K562 (cell line): ENCODE measurements at regions not wholly inside any gene's neighbourhood (a gene's known extent, or its start where the extent isn't known, plus 50 kb on each side); places are given as distances from the start of the nearest gene placed in this dataset.

Experiments used
- ATAC-seq: fragments of 200-7000 bp; cut with Tn5 transposase; 3 replicates; pipeline ENCODE4 v1.9.1; 2020; ENCODE audit warnings: moderate library complexity
- BruUV-seq: library from RNA; stranded (reverse); fragments of 400-500 nt; replicated peaks from 2 replicates; lab custom pipeline; 2021; lab: Mats Ljungman, UMichigan
- CTCF ChIA-PET: fragments of 300-600 bp; formaldehyde crosslinking; extraction: SDS; loops from one replicate; lab custom pipeline; 2021; ENCODE audit warnings: low intra/inter-chr PET ratio; lab: Yijun Ruan, JAX
- POLR2A ChIA-PET: fragments of 300-600, 350-650 bp; sonication (Branson Sonifier 250); formaldehyde crosslinking; extraction: SDS; loops from one replicate; lab custom pipeline; 2021; ENCODE audit warnings: antibody characterized with exemption, inconsistent platforms; lab: Yijun Ruan, JAX
- DNase-seq, 4 experiments: peaks; one replicate each; pipeline versions ENCODE4 v3.0.0 to v3.0.0-alpha.2; 2011 to 2018; ENCODE audit warnings: low spot score in 3 of 4, mixed read lengths in 3 of 4; ENCODE audit errors: extremely low read depth in 1 of 4
- FAIRE-seq: peaks from 2 replicates; lab custom pipeline; 2011; peaks lifted over from hg19 to GRCh38; lab: Jason Lieb, UNC
- H2AFZ ChIP-seq: 2 replicates; pipeline ENCODE4 v1.6.0; 2011; ENCODE audit warnings: low read depth, low read length, control low read depth, inconsistent platforms
- H3K27ac ChIP-seq: fragments of 200-600 bp; 3 replicates; pipeline ENCODE4 v1.8.0; 2011; ENCODE audit warnings: low read depth, mild to moderate bottlenecking, control low read depth, inconsistent platforms, low read length, moderate library complexity, mixed read lengths; ENCODE audit errors: extremely low read depth
- H3K27me3 ChIP-seq, 2 experiments: fragments of 300-600 bp in 1 of 2; 2 replicates in 1 of 2; 3 replicates in 1 of 2; pipeline versions ENCODE4 v1.6.0 to v1.8.0; 2011; ENCODE audit warnings: inconsistent platforms in 2 of 2, low read length in 2 of 2, mild to moderate bottlenecking in 1 of 2, mixed read lengths in 1 of 2, moderate library complexity in 1 of 2; ENCODE audit not compliant: control insufficient read depth in 2 of 2, insufficient read depth in 2 of 2
- H3K36me3 ChIP-seq: fragments of 300-600 bp; 3 replicates; pipeline ENCODE4 v1.8.0; 2011; ENCODE audit warnings: mild to moderate bottlenecking, low read length, inconsistent platforms; ENCODE audit not compliant: control insufficient read depth, insufficient read depth
- H3K4me1 ChIP-seq, 2 experiments: fragments of 200-600 bp in 1 of 2; replicated peaks in 1 of 2; 2 replicates in 1 of 2; 3 replicates in 1 of 2; pipeline versions ENCODE4 v1.5.1 to v1.8.0; 2011; ENCODE audit warnings: inconsistent platforms in 2 of 2, low read length in 2 of 2, mild to moderate bottlenecking in 1 of 2, mixed read lengths in 1 of 2, moderate library complexity in 1 of 2; ENCODE audit not compliant: control insufficient read depth in 2 of 2, insufficient read depth in 2 of 2
- H3K4me2 ChIP-seq: 2 replicates; pipeline ENCODE4 v1.6.1; 2011; ENCODE audit warnings: low read length, control low read depth, inconsistent platforms, mixed read lengths; ENCODE audit not compliant: insufficient read depth
- H3K4me3 ChIP-seq: fragments of 200-600 bp; sonication (generic), shearing (Covaris generic); 2 replicates; pipeline ENCODE4 v1.5.1; 2016; ENCODE audit warnings: control low read depth, inconsistent platforms
- H3K79me2 ChIP-seq: fragments of 200-600 bp; 3 replicates; pipeline ENCODE4 v1.8.0; 2011; ENCODE audit warnings: low read length, inconsistent platforms; ENCODE audit not compliant: control insufficient read depth, insufficient read depth
- H3K9ac ChIP-seq, 2 experiments: 2 replicates each; pipeline versions ENCODE4 v1.6.0 to v1.6.1; 2011; ENCODE audit warnings: low read depth in 2 of 2, low read length in 2 of 2, control low read depth in 1 of 2, inconsistent platforms in 1 of 2, mild to moderate bottlenecking in 1 of 2, mixed read lengths in 1 of 2; ENCODE audit not compliant: insufficient read depth in 1 of 2
- H3K9me1 ChIP-seq: one replicate; pipeline ENCODE4 v1.6.0; 2011; ENCODE audit warnings: inconsistent platforms, mild to moderate bottlenecking, low read length, moderate library complexity; ENCODE audit not compliant: control insufficient read depth, insufficient read depth
- H3K9me3 ChIP-seq: replicated peaks from 2 replicates; pipeline ENCODE4 v1.5.1; 2011; ENCODE audit warnings: low read depth, low read length, inconsistent platforms; ENCODE audit not compliant: control insufficient read depth, insufficient read depth
- H4K20me1 ChIP-seq: replicated peaks from 2 replicates; pipeline ENCODE4 v1.6.1; 2011; ENCODE audit warnings: low read length, inconsistent platforms, mixed read lengths; ENCODE audit not compliant: control insufficient read depth, insufficient read depth
- EHMT2 ChIP-seq: fragments of 450-650 bp; IDR thresholded peaks from 2 replicates; pipeline ENCODE4 v1.6.1; 2018; ENCODE audit warnings: antibody characterized with exemption
- ETV1 ChIP-seq: fragments of 450-650 bp; conservative IDR thresholded peaks from 2 replicates; pipeline ENCODE4 v1.6.1; 2016; ENCODE audit warnings: missing genetic modification characterization, control low read depth, low read depth, missing compliant biosample characterization
- KLF10 ChIP-seq: fragments of 250-450 bp; sonication (Bioruptor Pico); IDR thresholded peaks from 2 replicates; pipeline ENCODE4 v1.6.1; 2021; ENCODE audit warnings: matching md5 sums
- NR4A1 ChIP-seq, 2 experiments: fragments of 250-450 bp in 1 of 2; fragments of 450-650 bp in 1 of 2; sonication (Bioruptor Pico) in 1 of 2; IDR thresholded peaks; 2 replicates each; pipeline versions ENCODE4 v1.4.0 to v1.6.1; 2016 to 2020; ENCODE audit warnings: mild to moderate bottlenecking in 2 of 2, missing compliant biosample characterization in 1 of 2, missing genetic modification characterization in 1 of 2, moderate library complexity in 1 of 2
- NRF1 ChIP-seq, 2 experiments: fragments of 450-650 bp; IDR thresholded peaks in 1 of 2; conservative IDR thresholded peaks in 1 of 2; 2 replicates each; pipeline ENCODE4 v1.6.1; 2014; ENCODE audit warnings: mild to moderate bottlenecking in 2 of 2
- PHB ChIP-seq: fragments of 250-450 bp; sonication (Bioruptor Pico); IDR thresholded peaks from 2 replicates; pipeline ENCODE4 v1.5.0; 2021
- RB1 ChIP-seq: fragments of 450-650 bp; IDR thresholded peaks from 2 replicates; pipeline ENCODE4 v1.6.1; 2017; ENCODE audit warnings: low read depth, mild to moderate bottlenecking
- RBM17 ChIP-seq: fragments of 200-400 bp; formaldehyde crosslinking; IDR thresholded peaks from 2 replicates; pipeline ENCODE4 v1.6.1; 2017; ENCODE audit warnings: low read depth, mild to moderate bottlenecking, low read length, borderline replicate concordance
- STAG1 ChIP-seq: sonication (generic); formaldehyde crosslinking; IDR thresholded peaks from 2 replicates; pipeline ENCODE4 v1.5.0; 2020; ENCODE audit warnings: missing genetic modification reagents, borderline replicate concordance
- ZHX1 ChIP-seq: fragments of 150-350 bp; conservative IDR thresholded peaks from 2 replicates; pipeline ENCODE4 v1.6.1; 2014; ENCODE audit warnings: low read length
- WGBS: fragments of 100-300 bp; shearing (Covaris generic); methylation state at CpG from one replicate; pipeline ENCODE4 v1.1.6; 2016; ENCODE audit warnings: low coverage, mixed read lengths; ENCODE audit not compliant: insufficient coverage; ENCODE audit errors: missing lambda C conversion rate; 5-methylcytosine and 5-hydroxymethylcytosine counted together
- in situ Hi-C: fragments of 300-500 bp; cut with MboI; formaldehyde crosslinking; loops from 4 replicates; pipeline ENCODE4 v1.15.0; 2018; ENCODE audit warnings: inconsistent platforms, mixed read lengths
- intact Hi-C: fragments of 100-400 bp; cut with micrococcal nuclease; formaldehyde crosslinking; loops from 2 replicates; pipeline ENCODE4 v1.14.2; 2022

- no peak overlapping the region for H3K27ac ChIP-seq
- H3K4me1 ChIP-seq = no peaks in the 10 kb centered on the region
- ATAC-seq (no peak), DNase-seq (no peak), FAIRE-seq (no peak)
- no peaks in the 10 kb centered on the region for H3K27me3 ChIP-seq
- TF ChIP-seq RB1 (no peak), STAG1 (CRISPR knock-in tag) (no peak), ETV1 (tag) (no peak), NR4A1 (CRISPR knock-in tag; IDR thresholded peaks at IDR 0.05) (no peak), NR4A1 (tag; IDR thresholded peaks at IDR 0.05) (no peak), ZHX1 (no peak), KLF10 (CRISPR knock-in tag) (no peak), PHB (CRISPR knock-in tag) (no peak), EHMT2 (no peak), NRF1 (conservative IDR thresholded peaks at IDR 0.05 in 1 of 2, IDR thresholded peaks at IDR 0.05 in 1 of 2) (no peak), RBM17 (no peak)
- POLR2A ChIA-PET = no interaction called here
- no peaks in the 10 kb centered on the region for H3K9me1 ChIP-seq
- no peaks in the 10 kb centered on the region for H4K20me1 ChIP-seq
- no peak overlapping the region for H3K4me3 ChIP-seq
- intact Hi-C loops (no loop called here), in situ Hi-C loops (no loop called here)
- H3K79me2 ChIP-seq = no peaks in the 10 kb centered on the region
- CTCF ChIA-PET = no interaction called here
- H3K4me2 ChIP-seq = no peak overlapping the region
- no peak overlapping the region for H2AFZ ChIP-seq
- H3K36me3 ChIP-seq = no peaks in the 10 kb centered on the region
- 3% methylated on average over 3 of the region's 4 CpGs for WGBS
- BruUV-seq = no TSS peak
- H3K9ac ChIP-seq = no peak overlapping the region
- H3K9me3 ChIP-seq = no peaks in the 10 kb centered on the region
Observed at GRCh38 chr3:124118397-124118796, 126.5 kb upstream of the ROPN1 start.
